ENCODE measurements at regions not wholly inside any gene's neighbourhood (a gene's known extent, or its start where the extent isn't known, plus 50 kb on each side); places are given as distances from the start of the nearest gene placed in this dataset.

DNA sequence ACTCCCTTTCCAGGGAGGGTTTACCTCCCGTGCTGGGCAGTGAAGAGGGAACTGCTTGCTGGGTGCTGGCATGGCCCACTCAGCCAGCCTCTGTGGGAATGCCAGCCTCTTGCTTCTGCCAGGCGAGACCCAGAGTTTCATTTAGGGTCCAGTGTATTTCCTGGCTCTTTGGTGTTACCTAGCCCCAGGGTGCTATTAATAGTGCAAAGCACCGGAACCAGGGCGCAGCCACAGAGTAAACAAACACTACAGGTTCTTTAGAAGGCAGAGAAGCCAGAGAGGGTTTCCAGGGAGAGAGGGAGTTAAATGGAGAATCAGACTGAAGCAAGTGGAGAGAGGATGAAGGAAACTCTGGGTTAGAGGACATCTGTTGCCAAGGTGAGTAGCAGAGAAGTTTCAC is 74.9 kb upstream of the SPATA13 start:
- DNase-seq, result no peak

DNA sequence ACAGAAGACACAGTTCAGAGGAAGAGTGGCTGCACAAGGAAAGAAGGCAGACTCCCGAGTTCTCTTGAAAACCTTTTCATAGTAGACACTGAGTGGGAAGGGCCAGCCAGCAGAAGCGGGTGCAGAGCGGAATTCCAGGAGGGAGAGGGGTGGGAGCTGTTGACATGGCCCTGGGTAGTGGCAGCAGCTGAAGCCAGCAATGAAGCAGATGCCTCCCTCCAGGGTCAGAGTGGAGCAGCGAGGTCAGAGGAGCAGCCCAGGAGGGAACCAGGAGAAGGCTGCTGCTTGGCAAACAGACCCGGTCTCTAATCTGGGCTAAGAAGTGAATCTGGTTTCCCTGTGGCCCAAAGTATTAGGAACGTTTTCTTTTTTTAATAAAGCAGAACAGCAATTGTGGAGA is 73.9 kb upstream of the SPATA13 start:
- DNase-seq, result no peak

DNA sequence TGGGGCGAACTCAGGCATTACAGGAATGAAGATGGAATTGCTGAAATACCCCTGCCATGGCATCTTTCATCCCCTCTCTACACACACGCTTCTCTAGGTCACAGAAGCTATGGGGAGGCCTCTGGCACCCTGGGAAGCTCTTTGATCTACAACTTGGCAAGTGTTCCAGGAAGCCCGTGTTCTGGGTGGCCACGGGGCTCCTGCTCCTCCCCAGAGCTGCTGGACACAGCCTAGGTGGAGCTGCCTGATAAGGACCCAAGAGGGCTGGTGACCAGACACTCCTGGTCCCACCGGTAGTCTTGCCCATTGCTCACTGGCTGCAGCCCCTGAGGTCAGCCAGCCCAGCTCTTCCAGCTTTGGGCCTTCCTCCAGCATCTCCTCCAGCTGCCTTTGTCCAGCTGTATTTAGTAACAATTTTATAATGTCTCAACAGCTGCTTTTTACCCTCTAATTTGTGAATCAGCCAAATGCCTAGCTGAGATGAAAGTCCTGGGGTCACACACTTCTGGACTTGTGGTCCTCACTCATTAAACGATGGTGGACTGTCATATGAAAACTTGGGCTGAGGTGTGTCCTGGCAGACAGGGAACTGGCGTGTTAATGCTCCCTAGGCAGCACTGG is 72.8 kb upstream of the SPATA13 start:
- no peak for DNase-seq

GRCh38 chr13:24090049-24090448 is 70.5 kb upstream of the SPATA13 start:
- DNase-seq, result no peak

DNA sequence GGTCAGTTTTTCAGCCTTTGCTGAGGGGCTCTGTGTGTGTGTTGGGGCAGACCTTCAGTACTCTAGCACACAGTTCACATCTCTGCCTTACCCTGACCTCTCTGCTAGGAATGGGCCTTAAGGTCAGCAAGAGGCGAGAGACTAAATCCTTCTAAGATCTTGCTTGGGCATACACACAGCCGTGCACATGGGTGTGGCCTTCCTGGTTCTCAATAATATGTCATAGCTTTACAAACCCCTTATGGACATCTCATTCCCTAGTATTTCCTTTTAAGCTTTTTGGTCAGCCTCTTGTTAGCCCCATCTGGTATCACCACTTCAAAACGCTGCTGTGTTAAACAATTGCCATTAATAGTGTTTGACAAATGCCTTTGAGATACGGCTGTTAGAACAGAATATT is 69.4 kb upstream of the SPATA13 start:
- DNase-seq, result no peak

GRCh38 chr13:24092108-24092507 is 68.4 kb upstream of the SPATA13 start:
- no peak for DNase-seq

GRCh38 chr13:24093047-24093446 is 67.5 kb upstream of the SPATA13 start:
- no peak for DNase-seq

DNA sequence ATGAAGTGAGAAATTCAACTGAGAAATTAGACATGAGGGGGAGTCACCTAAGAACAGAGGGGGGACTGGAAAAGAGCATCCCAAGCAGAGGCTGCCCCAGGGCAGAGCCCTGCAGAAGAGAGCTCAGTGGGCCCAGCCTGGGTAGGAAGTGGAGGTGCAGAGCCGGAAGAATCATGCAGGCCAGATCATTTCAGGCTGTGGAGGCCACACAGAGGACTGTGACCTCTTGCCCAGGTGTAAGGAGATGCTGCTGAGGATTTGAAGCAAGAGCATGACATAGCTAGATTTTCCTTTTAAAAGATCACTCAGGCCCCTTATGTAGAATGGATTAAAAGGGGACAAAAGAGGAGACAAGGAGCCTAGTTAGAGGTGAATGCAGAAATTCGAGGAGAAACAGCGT is 63.9 kb upstream of the SPATA13 start:
- DNase-seq, result no peak

DNA sequence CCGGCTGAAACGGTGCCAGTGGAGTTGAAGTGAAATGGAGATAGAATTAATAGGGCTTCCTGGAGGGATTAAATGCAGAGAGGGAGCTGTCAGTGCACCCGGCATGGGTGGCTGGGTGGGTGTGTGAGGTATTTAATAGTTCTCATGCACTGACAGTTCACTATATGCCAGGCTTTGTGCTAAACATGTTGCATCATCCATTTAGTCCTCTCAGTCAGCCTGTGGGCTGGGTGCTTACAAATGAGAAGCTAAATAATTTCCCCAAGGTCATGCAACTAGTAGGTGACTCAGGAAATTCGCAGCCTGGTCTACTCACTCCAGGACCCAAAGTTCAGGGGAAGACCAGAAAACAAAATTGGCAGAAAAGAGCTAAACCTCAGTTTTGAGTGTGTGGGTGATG is 63.5 kb upstream of the SPATA13 start:
- no peak for DNase-seq

DNA sequence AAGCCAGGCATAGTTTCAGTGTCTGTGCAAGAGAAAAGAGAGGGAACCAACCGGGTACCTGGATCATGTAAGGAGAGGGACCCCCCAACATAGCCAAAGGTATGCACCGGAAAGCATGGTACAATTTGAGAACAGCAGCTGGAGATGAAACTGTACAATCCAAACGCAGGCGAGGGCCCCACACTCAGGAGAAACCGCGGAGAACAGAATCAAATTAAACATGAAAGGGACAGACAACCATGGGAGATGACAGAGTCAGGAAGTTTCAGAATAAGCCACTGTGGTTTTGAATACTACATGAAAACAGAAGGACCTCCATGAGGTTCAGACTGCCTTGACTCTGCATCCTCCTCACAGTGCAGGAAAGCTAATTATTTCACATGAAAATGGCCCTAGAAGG is 62.9 kb upstream of the SPATA13 start:
- DNase-seq, result no peak

- no peak for DNase-seq
Observed at GRCh38 chr13:24099490-24099889, 61.0 kb upstream of the SPATA13 start.

GRCh38 chr13:24100188-24100587 is 60.3 kb upstream of the SPATA13 start:
- DNase-seq, result no peak

DNA sequence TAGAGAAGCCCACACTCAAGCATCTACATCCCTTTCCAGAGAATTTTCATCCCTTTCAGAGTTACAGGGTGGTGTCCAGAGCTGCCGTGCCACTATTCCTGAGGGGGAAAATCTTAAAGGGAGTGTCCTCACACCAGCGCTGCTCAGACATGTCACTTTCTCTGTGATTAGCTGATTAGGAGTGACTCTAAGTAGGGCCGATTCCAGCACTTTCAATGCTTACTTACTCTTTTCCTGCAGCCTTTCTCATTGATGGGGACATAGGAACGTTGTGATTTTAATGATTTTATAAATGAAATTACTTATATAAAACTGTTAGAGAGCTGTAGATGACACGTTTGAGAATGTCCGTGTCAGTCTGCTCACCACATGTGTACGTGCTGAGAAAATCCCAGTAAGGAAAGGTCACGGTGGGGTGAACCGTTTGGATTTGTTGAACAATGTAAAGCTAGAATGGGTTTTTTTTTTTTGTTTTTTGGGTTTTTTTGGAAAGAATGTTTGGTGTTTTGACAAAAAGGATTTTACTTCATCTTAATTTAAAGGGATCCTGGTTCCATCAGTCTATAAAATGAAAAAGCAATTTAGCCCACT is 56.6 kb upstream of the SPATA13 start:
- no peak for DNase-seq

- DNase-seq, result no peak
Observed at GRCh38 chr13:24104723-24105122, 55.8 kb upstream of the SPATA13 start.

DNA sequence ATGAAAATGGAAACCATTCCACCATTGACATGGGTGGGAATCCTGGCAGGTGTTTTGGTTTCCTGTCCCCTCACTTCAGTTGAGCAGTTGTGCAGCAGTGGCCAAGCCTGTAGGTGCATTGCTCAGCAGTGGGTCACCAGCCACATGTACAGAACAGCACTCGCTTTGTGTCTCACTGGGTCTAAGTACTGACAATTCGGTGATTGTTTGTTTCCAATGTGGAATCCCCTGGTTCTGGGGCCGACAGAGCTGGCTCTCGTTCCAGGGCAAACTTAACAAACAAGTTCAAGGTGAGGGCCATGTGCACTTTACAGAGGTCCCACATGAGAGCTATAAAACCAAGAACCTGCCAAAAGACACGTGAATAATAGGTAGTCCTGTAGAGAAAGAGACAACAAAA is 54.1 kb upstream of the SPATA13 start:
- no peak for DNase-seq

- no peak for DNase-seq
Observed at GRCh38 chr13:24107955-24108614, 52.4 kb upstream of the SPATA13 start.

DNA sequence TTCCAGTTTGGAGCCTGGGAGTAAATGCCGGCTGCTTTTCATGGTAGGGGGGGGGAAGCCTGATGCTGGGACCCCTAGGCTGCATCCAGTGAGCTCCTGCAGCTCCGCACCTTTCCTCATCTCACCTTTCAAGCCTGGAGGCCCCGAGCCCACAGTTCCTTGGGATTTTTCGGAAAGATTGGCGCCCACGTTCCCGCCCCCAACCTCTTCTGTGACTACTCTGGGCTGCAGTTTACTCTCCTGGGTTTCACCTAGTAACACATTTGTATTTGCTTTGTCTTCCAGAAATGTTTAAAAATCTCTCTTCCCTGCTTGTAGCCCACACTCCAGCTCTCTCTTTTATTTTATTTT is 51.9 kb upstream of the SPATA13 start:
- no peak for DNase-seq

GRCh38 chr13:24110011-24110410 is 50.5 kb upstream of the SPATA13 start:
- no peak for DNase-seq
